ENCODE measurements at regions not wholly inside any gene's neighbourhood (a gene's known extent, or its start where the extent isn't known, plus 50 kb on each side); places are given as distances from the start of the nearest gene placed in this dataset.

- TF ChIP-seq CTCF (conservative IDR thresholded peaks at IDR 0.05; ENCODE audit: low read depth, low read length) = no peak
- TF ChIP-seq EZH2 (IDR thresholded peaks at IDR 0.05; ENCODE audit: borderline replicate concordance, low read depth, low read length, poor library complexity, severe bottlenecking) = no peak
These were observed 189.0 kb upstream of the CTAGE1 start for GRCh38 chr18:22606563-22607283.
